GM23338 (cell line): ENCODE measurements at regions not wholly inside any gene's neighbourhood (a gene's known extent, or its start where the extent isn't known, plus 50 kb on each side); places are given as distances from the start of the nearest gene placed in this dataset.

ENCODE experiments used
- ATAC-seq: fragments of 200-7000 bp; cut with Tn5 transposase; 3 replicates; pipeline ENCODE4 v1.9.1; 2020
- DNase-seq: peaks from one replicate; pipeline ENCODE4 v3.0.0-alpha.2; 2015; ENCODE audit warnings: low spot score
- H2AFZ ChIP-seq: fragments of 200-600 bp; sonication (generic); 2 replicates; pipeline ENCODE4 v1.8.0; 2016; ENCODE audit warnings: antibody characterized with exemption, mild to moderate bottlenecking, moderate library complexity
- H3F3A ChIP-seq: fragments of 200-600 bp; sonication (generic); replicated peaks from 2 replicates; pipeline ENCODE4 v1.8.0; 2017; ENCODE audit warnings: antibody characterized with exemption, mixed run types, low read depth
- H3K27ac ChIP-seq: fragments of 200-600 bp; sonication (generic); 2 replicates; pipeline ENCODE4 v1.6.1; 2016; ENCODE audit warnings: low read depth
- H3K27me3 ChIP-seq: fragments of 200-600 bp; sonication (generic); 2 replicates; pipeline ENCODE4 v1.8.0; 2016; ENCODE audit warnings: mild to moderate bottlenecking, mixed run types, moderate library complexity; ENCODE audit not compliant: insufficient read depth
- H3K36me3 ChIP-seq: fragments of 200-600 bp; sonication (generic); 2 replicates; pipeline ENCODE4 v1.8.0; 2016; ENCODE audit warnings: mild to moderate bottlenecking; ENCODE audit not compliant: insufficient read depth
- H3K4me1 ChIP-seq: fragments of 200-600 bp; sonication (generic); 2 replicates; pipeline ENCODE4 v1.8.0; 2016; ENCODE audit warnings: mild to moderate bottlenecking, moderate library complexity; ENCODE audit not compliant: insufficient read depth
- H3K4me2 ChIP-seq: fragments of 200-600 bp; sonication (generic); 2 replicates; pipeline ENCODE4 v1.7.1; 2017; ENCODE audit warnings: mixed run types
- H3K4me3 ChIP-seq: fragments of 200-600 bp; sonication (generic); 2 replicates; pipeline ENCODE4 v1.6.1; 2016; ENCODE audit warnings: mixed run types
- H3K79me2 ChIP-seq: fragments of 200-600 bp; sonication (generic); replicated peaks from 2 replicates; pipeline ENCODE4 v1.8.0; 2017; ENCODE audit warnings: mild to moderate bottlenecking; ENCODE audit not compliant: insufficient read depth
- H3K9me2 ChIP-seq: fragments of 200-600 bp; sonication (generic); 2 replicates; pipeline ENCODE4 v1.8.0; 2017; ENCODE audit not compliant: insufficient read depth
- H4K20me1 ChIP-seq: fragments of 200-600 bp; sonication (generic); replicated peaks from 2 replicates; pipeline ENCODE4 v1.8.0; 2017; ENCODE audit warnings: mild to moderate bottlenecking; ENCODE audit not compliant: insufficient read depth
- H3K27ac Mint-ChIP-seq: 2 replicates; pipeline ENCODE4 v1.8.0; 2020; ENCODE audit warnings: inconsistent platforms, mild to moderate bottlenecking, moderate library complexity, mixed read lengths
- H3K27me3 Mint-ChIP-seq: 3 replicates; pipeline ENCODE4 v1.8.0; 2022; ENCODE audit warnings: low read depth, mild to moderate bottlenecking, moderate library complexity, mixed read lengths, inconsistent platforms; ENCODE audit not compliant: insufficient read depth, poor library complexity
- H3K36me3 Mint-ChIP-seq: 3 replicates; pipeline ENCODE4 v1.8.0; 2021; ENCODE audit warnings: low read depth, mild to moderate bottlenecking, inconsistent platforms, moderate library complexity, mixed read lengths
- H3K4me1 Mint-ChIP-seq: 3 replicates; pipeline ENCODE4 v1.8.0; 2020; ENCODE audit warnings: mild to moderate bottlenecking, inconsistent platforms, mixed read lengths
- H3K4me3 Mint-ChIP-seq: 3 replicates; pipeline ENCODE4 v1.8.0; 2021; ENCODE audit warnings: moderate library complexity, mild to moderate bottlenecking, inconsistent platforms, mixed read lengths
- H3K9me3 Mint-ChIP-seq: 3 replicates; pipeline ENCODE4 v1.8.0; 2020; ENCODE audit warnings: moderate library complexity, mild to moderate bottlenecking, inconsistent platforms, mixed read lengths
- CREB1 ChIP-seq: fragments of 250-450 bp; sonication (Bioruptor Pico); IDR thresholded peaks from 2 replicates; pipeline ENCODE4 v1.5.0; 2020; ENCODE audit warnings: low read depth, mild to moderate bottlenecking, moderate library complexity
- EZH2 ChIP-seq: fragments of 200-600 bp; sonication (generic); IDR thresholded peaks from one replicate; pipeline ENCODE4 v1.8.0; 2017; ENCODE audit warnings: antibody characterized with exemption, mild to moderate bottlenecking, low read depth; ENCODE audit not compliant: unreplicated experiment
- EZH2phosphoT487 ChIP-seq: fragments of 200-600 bp; sonication (generic); IDR thresholded peaks from one replicate; pipeline ENCODE4 v1.8.1; 2018; ENCODE audit warnings: antibody characterized with exemption; ENCODE audit not compliant: unreplicated experiment
- JUNB ChIP-seq: IDR thresholded peaks from one replicate; pipeline ENCODE4 v1.6.1; 2016; ENCODE audit warnings: antibody characterized with exemption; ENCODE audit not compliant: unreplicated experiment
- NANOG ChIP-seq: IDR thresholded peaks from 2 replicates; pipeline ENCODE4 v1.6.1; 2016; ENCODE audit warnings: antibody characterized with exemption, borderline replicate concordance
- POLR2AphosphoS5 ChIP-seq: IDR thresholded peaks from 2 replicates; pipeline ENCODE4 v1.6.1; 2016; ENCODE audit warnings: antibody characterized with exemption, low read depth
- STAT1 ChIP-seq: IDR thresholded peaks from one replicate; pipeline ENCODE4 v1.6.1; 2016; ENCODE audit warnings: antibody characterized with exemption; ENCODE audit not compliant: unreplicated experiment
- ZNF114 ChIP-seq: fragments of 250-450 bp; sonication (Bioruptor Pico); IDR thresholded peaks from 2 replicates; pipeline ENCODE4 v1.5.0; 2020; ENCODE audit warnings: mild to moderate bottlenecking, moderate library complexity
- ZNF331 ChIP-seq: fragments of 250-450 bp; sonication (Bioruptor Pico); IDR thresholded peaks from 2 replicates; pipeline ENCODE4 v1.5.0; 2020; ENCODE audit warnings: low read depth, mild to moderate bottlenecking, moderate library complexity
- TF ChIP-seq, protein P1 (sequence below): fragments of 250-450 bp; sonication (Bioruptor Pico); IDR thresholded peaks from 2 replicates; pipeline ENCODE4 v1.5.0; 2020; ENCODE audit warnings: mild to moderate bottlenecking, moderate library complexity
- TF ChIP-seq, protein P2 (sequence below): IDR thresholded peaks from one replicate; pipeline ENCODE4 v1.6.1; 2018; ENCODE audit warnings: antibody characterized with exemption; ENCODE audit not compliant: unreplicated experiment
- TF ChIP-seq, protein P3 (sequence below), 2 experiments: fragments of 200-600 bp in 1 of 2; sonication (generic) in 1 of 2; conservative IDR thresholded peaks; 2 replicates each; pipeline versions ENCODE4 v1.5.1 to v1.6.1; 2016 to 2017; ENCODE audit warnings: antibody characterized with exemption in 2 of 2, low read depth in 2 of 2, mild to moderate bottlenecking in 2 of 2, moderate library complexity in 1 of 2
- TF ChIP-seq, protein P4 (sequence below): IDR thresholded peaks from 2 replicates; pipeline ENCODE4 v1.6.1; 2016; ENCODE audit warnings: antibody characterized with exemption

DNA sequence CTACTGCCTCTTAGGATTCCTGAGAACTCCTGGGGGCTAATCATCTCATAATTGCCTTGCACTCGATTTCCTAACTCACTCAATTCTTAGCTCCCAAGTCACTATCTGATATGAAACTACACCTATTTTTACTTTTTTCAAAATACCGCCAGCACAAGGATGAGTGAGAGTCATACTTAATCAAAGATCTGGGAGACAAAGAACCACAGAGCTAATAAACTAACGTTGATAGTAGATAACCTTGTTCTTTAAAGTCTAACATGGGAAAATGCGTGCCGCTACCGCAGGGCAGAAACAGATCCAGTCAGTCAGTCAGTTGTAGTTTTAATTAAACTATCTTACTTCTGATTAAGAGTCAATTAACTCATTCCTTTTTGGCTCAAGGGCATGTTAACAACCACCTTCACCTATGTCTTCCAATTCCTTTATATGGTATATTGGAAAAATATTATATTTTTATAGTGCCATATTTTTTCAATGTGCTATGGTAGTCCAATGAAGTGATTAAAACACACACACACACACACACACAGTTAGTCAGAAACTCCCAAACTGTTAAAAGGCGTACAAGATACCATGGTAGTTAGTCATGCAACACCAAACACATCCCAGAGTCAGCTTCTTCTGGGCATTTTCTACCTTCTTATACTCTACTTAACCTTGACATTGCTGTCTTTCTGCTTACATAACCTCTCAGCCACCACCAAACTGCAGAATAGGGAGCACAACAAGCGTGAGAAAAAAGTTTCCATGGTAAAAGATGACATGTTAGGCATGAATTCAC is 114.0 kb downstream of the KLHL28 start:
- Mint-ChIP-seq H3K4me3 (no peak overlapping the region), H3K36me3 (no peaks in the 10 kb centered on the region), H3K27ac (no peak overlapping the region), H3K4me1 (peaks cover 8% of the 10 kb centered on the region; the same call in 2 of the 3 replicates), H3K27me3 (peaks cover 2% of the 10 kb centered on the region), H3K9me3 (peaks cover 4% of the 10 kb centered on the region; the same call in 1 of the 3 replicates)
- Histone ChIP-seq H3K4me3 (no peak overlapping the region), H3K27ac (no peak overlapping the region), H3K79me2 (no peaks in the 10 kb centered on the region), H3K9me2 (no peaks in the 10 kb centered on the region), H4K20me1 (no peaks in the 10 kb centered on the region), H2AFZ (no peak overlapping the region), H3K4me1 (no peaks in the 10 kb centered on the region), H3K27me3 (no peaks in the 10 kb centered on the region), H3F3A (no peaks in the 10 kb centered on the region), H3K36me3 (no peaks in the 10 kb centered on the region), H3K4me2 (no peak overlapping the region)
- no peak for ATAC-seq
- no peak for DNase-seq
- TF ChIP-seq NANOG (no peak), EZH2phosphoT487 (no peak), CREB1 (CRISPR knock-in tag) (no peak), EZH2 (no peak), POLR2AphosphoS5 (no peak), ZNF114 (CRISPR knock-in tag) (no peak), STAT1 (no peak), JUNB (no peak), ZNF331 (CRISPR knock-in tag) (no peak)
- TF ChIP-seq, protein P1, sequence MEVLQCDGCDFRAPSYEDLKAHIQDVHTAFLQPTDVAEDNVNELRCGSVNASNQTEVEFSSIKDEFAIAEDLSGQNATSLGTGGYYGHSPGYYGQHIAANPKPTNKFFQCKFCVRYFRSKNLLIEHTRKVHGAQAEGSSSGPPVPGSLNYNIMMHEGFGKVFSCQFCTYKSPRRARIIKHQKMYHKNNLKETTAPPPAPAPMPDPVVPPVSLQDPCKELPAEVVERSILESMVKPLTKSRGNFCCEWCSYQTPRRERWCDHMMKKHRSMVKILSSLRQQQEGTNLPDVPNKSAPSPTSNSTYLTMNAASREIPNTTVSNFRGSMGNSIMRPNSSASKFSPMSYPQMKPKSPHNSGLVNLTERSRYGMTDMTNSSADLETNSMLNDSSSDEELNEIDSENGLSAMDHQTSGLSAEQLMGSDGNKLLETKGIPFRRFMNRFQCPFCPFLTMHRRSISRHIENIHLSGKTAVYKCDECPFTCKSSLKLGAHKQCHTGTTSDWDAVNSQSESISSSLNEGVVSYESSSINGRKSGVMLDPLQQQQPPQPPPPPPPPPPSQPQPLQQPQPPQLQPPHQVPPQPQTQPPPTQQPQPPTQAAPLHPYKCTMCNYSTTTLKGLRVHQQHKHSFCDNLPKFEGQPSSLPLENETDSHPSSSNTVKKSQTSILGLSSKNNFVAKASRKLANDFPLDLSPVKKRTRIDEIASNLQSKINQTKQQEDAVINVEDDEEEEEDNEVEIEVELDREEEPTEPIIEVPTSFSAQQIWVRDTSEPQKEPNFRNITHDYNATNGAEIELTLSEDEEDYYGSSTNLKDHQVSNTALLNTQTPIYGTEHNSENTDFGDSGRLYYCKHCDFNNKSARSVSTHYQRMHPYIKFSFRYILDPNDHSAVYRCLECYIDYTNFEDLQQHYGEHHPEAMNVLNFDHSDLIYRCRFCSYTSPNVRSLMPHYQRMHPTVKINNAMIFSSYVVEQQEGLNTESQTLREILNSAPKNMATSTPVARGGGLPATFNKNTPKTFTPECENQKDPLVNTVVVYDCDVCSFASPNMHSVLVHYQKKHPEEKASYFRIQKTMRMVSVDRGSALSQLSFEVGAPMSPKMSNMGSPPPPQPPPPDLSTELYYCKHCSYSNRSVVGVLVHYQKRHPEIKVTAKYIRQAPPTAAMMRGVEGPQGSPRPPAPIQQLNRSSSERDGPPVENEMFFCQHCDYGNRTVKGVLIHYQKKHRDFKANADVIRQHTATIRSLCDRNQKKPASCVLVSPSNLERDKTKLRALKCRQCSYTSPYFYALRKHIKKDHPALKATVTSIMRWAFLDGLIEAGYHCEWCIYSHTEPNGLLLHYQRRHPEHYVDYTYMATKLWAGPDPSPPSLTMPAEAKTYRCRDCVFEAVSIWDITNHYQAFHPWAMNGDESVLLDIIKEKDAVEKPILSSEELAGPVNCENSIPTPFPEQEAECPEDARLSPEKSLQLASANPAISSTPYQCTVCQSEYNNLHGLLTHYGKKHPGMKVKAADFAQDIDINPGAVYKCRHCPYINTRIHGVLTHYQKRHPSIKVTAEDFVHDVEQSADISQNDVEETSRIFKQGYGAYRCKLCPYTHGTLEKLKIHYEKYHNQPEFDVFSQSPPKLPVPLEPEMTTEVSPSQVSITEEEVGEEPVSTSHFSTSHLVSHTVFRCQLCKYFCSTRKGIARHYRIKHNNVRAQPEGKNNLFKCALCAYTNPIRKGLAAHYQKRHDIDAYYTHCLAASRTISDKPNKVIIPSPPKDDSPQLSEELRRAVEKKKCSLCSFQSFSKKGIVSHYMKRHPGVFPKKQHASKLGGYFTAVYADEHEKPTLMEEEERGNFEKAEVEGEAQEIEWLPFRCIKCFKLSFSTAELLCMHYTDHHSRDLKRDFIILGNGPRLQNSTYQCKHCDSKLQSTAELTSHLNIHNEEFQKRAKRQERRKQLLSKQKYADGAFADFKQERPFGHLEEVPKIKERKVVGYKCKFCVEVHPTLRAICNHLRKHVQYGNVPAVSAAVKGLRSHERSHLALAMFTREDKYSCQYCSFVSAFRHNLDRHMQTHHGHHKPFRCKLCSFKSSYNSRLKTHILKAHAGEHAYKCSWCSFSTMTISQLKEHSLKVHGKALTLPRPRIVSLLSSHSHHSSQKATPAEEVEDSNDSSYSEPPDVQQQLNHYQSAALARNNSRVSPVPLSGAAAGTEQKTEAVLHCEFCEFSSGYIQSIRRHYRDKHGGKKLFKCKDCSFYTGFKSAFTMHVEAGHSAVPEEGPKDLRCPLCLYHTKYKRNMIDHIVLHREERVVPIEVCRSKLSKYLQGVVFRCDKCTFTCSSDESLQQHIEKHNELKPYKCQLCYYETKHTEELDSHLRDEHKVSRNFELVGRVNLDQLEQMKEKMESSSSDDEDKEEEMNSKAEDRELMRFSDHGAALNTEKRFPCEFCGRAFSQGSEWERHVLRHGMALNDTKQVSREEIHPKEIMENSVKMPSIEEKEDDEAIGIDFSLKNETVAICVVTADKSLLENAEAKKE (CRISPR knock-in tag): no peak
- TF ChIP-seq, protein P2, sequence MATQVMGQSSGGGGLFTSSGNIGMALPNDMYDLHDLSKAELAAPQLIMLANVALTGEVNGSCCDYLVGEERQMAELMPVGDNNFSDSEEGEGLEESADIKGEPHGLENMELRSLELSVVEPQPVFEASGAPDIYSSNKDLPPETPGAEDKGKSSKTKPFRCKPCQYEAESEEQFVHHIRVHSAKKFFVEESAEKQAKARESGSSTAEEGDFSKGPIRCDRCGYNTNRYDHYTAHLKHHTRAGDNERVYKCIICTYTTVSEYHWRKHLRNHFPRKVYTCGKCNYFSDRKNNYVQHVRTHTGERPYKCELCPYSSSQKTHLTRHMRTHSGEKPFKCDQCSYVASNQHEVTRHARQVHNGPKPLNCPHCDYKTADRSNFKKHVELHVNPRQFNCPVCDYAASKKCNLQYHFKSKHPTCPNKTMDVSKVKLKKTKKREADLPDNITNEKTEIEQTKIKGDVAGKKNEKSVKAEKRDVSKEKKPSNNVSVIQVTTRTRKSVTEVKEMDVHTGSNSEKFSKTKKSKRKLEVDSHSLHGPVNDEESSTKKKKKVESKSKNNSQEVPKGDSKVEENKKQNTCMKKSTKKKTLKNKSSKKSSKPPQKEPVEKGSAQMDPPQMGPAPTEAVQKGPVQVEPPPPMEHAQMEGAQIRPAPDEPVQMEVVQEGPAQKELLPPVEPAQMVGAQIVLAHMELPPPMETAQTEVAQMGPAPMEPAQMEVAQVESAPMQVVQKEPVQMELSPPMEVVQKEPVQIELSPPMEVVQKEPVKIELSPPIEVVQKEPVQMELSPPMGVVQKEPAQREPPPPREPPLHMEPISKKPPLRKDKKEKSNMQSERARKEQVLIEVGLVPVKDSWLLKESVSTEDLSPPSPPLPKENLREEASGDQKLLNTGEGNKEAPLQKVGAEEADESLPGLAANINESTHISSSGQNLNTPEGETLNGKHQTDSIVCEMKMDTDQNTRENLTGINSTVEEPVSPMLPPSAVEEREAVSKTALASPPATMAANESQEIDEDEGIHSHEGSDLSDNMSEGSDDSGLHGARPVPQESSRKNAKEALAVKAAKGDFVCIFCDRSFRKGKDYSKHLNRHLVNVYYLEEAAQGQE: no peak
- TF ChIP-seq, protein P3, sequence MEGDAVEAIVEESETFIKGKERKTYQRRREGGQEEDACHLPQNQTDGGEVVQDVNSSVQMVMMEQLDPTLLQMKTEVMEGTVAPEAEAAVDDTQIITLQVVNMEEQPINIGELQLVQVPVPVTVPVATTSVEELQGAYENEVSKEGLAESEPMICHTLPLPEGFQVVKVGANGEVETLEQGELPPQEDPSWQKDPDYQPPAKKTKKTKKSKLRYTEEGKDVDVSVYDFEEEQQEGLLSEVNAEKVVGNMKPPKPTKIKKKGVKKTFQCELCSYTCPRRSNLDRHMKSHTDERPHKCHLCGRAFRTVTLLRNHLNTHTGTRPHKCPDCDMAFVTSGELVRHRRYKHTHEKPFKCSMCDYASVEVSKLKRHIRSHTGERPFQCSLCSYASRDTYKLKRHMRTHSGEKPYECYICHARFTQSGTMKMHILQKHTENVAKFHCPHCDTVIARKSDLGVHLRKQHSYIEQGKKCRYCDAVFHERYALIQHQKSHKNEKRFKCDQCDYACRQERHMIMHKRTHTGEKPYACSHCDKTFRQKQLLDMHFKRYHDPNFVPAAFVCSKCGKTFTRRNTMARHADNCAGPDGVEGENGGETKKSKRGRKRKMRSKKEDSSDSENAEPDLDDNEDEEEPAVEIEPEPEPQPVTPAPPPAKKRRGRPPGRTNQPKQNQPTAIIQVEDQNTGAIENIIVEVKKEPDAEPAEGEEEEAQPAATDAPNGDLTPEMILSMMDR (conservative IDR thresholded peaks at IDR 0.05; ENCODE audit: low read depth in 2 of 2): no peak
- TF ChIP-seq, protein P4, sequence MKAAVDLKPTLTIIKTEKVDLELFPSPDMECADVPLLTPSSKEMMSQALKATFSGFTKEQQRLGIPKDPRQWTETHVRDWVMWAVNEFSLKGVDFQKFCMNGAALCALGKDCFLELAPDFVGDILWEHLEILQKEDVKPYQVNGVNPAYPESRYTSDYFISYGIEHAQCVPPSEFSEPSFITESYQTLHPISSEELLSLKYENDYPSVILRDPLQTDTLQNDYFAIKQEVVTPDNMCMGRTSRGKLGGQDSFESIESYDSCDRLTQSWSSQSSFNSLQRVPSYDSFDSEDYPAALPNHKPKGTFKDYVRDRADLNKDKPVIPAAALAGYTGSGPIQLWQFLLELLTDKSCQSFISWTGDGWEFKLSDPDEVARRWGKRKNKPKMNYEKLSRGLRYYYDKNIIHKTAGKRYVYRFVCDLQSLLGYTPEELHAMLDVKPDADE: no peak
